Esophagus (tissue), 2 donors: ENCODE measurements at regions not wholly inside any gene's neighbourhood (a gene's known extent, or its start where the extent isn't known, plus 50 kb on each side); places are given as distances from the start of the nearest gene placed in this dataset.
"Not testable (repeated sequence)": the region's sequence is repeated elsewhere in the genome, so short reads cannot be mapped to it uniquely, and the experiment has no call there.

Experiments
- H3K27ac ChIP-seq, 2 donors: one replicate each; pipeline ENCODE4 v1.5.1; 2013; ENCODE audit warnings: low read depth in 2 of 2, mild to moderate bottlenecking in 2 of 2, inconsistent platforms in 1 of 2, low read length in 1 of 2, moderate library complexity in 1 of 2
- H3K27me3 ChIP-seq, 2 donors: one replicate each; pipeline ENCODE4 v1.6.1; 2013; ENCODE audit warnings: low read length in 2 of 2, control low read depth in 1 of 2, mild to moderate bottlenecking in 1 of 2; ENCODE audit not compliant: insufficient read depth in 2 of 2, control insufficient read depth in 1 of 2
- H3K36me3 ChIP-seq, 2 donors: one replicate each; pipeline ENCODE4 v1.6.1; 2013; ENCODE audit warnings: low read length in 1 of 2; ENCODE audit not compliant: control insufficient read depth in 2 of 2, insufficient read depth in 2 of 2
- H3K4me1 ChIP-seq, 2 donors: one replicate each; pipeline ENCODE4 v1.6.1; 2013; ENCODE audit warnings: low read length in 1 of 2; ENCODE audit not compliant: control insufficient read depth in 2 of 2, insufficient read depth in 2 of 2
- H3K4me3 ChIP-seq, 2 donors: one replicate each; pipeline ENCODE4 v1.5.1; 2013; ENCODE audit warnings: low read length in 2 of 2, mild to moderate bottlenecking in 2 of 2, low read depth in 1 of 2, moderate library complexity in 1 of 2
- H3K9me3 ChIP-seq, 2 donors: one replicate each; pipeline ENCODE4 v1.6.1; 2013; ENCODE audit warnings: mild to moderate bottlenecking in 2 of 2, low read depth in 1 of 2, low read length in 1 of 2, moderate library complexity in 1 of 2; ENCODE audit not compliant: control insufficient read depth in 2 of 2, insufficient read depth in 1 of 2
- WGBS, 2 donors: extraction: QIAGEN DNeasy Blood & Tissue Kit; methylation state at CpG; one replicate each; pipeline ENCODE4 v1.1.7; 2013; 5-methylcytosine and 5-hydroxymethylcytosine counted together
- donor health status: healthy with polysubstance abuse.
- donor health status: Bipolar disorder and iron deficiency.

GRCh38 chr15:36191459-36191858, 388.0 kb upstream of the CDIN1 start:
- Histone ChIP-seq H3K9me3 (no peaks in the 10 kb centered on the region), H3K27me3 (no peaks in the 10 kb centered on the region), H3K27ac (no peak overlapping the region), H3K4me3 (no peak overlapping the region), H3K36me3 (no peaks in the 10 kb centered on the region), H3K4me1 (no peaks in the 10 kb centered on the region)

GRCh38 chr15:36195361-36196007, 383.9 kb upstream of the CDIN1 start:
- not testable (repeated sequence) for H3K9me3 ChIP-seq, H3K27me3 ChIP-seq, H3K27ac ChIP-seq, H3K4me3 ChIP-seq, H3K36me3 ChIP-seq, H3K4me1 ChIP-seq
- 95% methylated on average over 26 to 29 of the region's 30 CpGs for WGBS, 2 donors

- H3K4me3 ChIP-seq: no peak overlapping the region
- no peaks in the 10 kb centered on the region for H3K27me3 ChIP-seq
- H3K4me1 ChIP-seq: no peaks in the 10 kb centered on the region
- WGBS, 2 donors: 40 to 55% methylated on average over 3 of the region's 3 CpGs
- no peak overlapping the region for H3K27ac ChIP-seq
- H3K9me3 ChIP-seq: no peaks in the 10 kb centered on the region
- no peaks in the 10 kb centered on the region for H3K36me3 ChIP-seq
Measured at GRCh38 chr15:36208868-36209582, 370.4 kb upstream of the CDIN1 start.

GRCh38 chr15:36210426-36210825, 369.0 kb upstream of the CDIN1 start:
- H3K36me3 ChIP-seq: no peaks in the 10 kb centered on the region
- WGBS, 2 donors: 63 to 75% methylated on average over 2 of the region's 2 CpGs
- H3K27me3 ChIP-seq: no peaks in the 10 kb centered on the region
- H3K4me1 ChIP-seq: no peaks in the 10 kb centered on the region
- H3K27ac ChIP-seq: no peak overlapping the region
- no peak overlapping the region for H3K4me3 ChIP-seq
- H3K9me3 ChIP-seq: peaks cover 0 to 2% of the 10 kb centered on the region in 2 donors

- no peak overlapping the region for H3K4me3 ChIP-seq
- WGBS, 2 donors: 85 to 89% methylated on average over 3 of the region's 3 CpGs
Measured at GRCh38 chr15:36218322-36218721, 361.1 kb upstream of the CDIN1 start.

GRCh38 chr15:36218991-36219390, 360.4 kb upstream of the CDIN1 start:
- Histone ChIP-seq H3K27ac (no peak overlapping the region), H3K9me3 (peaks cover 0 to 5% of the 10 kb centered on the region in 2 donors), H3K27me3 (no peaks in the 10 kb centered on the region), H3K36me3 (no peaks in the 10 kb centered on the region), H3K4me3 (no peak overlapping the region), H3K4me1 (no peaks in the 10 kb centered on the region)
- 53 to 69% methylated on average over 2 of the region's 2 CpGs for WGBS, 2 donors

More at GRCh38 chr15:36218322-36218721, 361.1 kb upstream of the CDIN1 start:
- peaks cover 0 to 5% of the 10 kb centered on the region in 2 donors for H3K9me3 ChIP-seq
- no peaks in the 10 kb centered on the region for H3K27me3 ChIP-seq
- no peaks in the 10 kb centered on the region for H3K4me1 ChIP-seq
- no peaks in the 10 kb centered on the region for H3K36me3 ChIP-seq
- no peak overlapping the region for H3K27ac ChIP-seq

- Histone ChIP-seq H3K36me3 (no peaks in the 10 kb centered on the region), H3K9me3 (peaks cover 0 to 3% of the 10 kb centered on the region in 2 donors), H3K27ac (no peak overlapping the region), H3K4me1 (no peaks in the 10 kb centered on the region), H3K4me3 (no peak overlapping the region), H3K27me3 (no peaks in the 10 kb centered on the region)
- 78 to 79% methylated on average over 1 of the region's 1 CpG for WGBS, 2 donors
Measured at GRCh38 chr15:36221992-36222391, 357.4 kb upstream of the CDIN1 start.

- no peaks in the 10 kb centered on the region for H3K9me3 ChIP-seq
- no peaks in the 10 kb centered on the region for H3K4me1 ChIP-seq
- 78 to 79% methylated on average over 2 of the region's 2 CpGs for WGBS, 2 donors
Measured at GRCh38 chr15:36230776-36231175, 348.6 kb upstream of the CDIN1 start.

GRCh38 chr15:36232491-36232890, 346.9 kb upstream of the CDIN1 start:
- no peak overlapping the region for H3K27ac ChIP-seq
- H3K27me3 ChIP-seq: no peaks in the 10 kb centered on the region
- no peaks in the 10 kb centered on the region for H3K4me1 ChIP-seq
- H3K9me3 ChIP-seq: no peaks in the 10 kb centered on the region
- H3K36me3 ChIP-seq: no peaks in the 10 kb centered on the region
- H3K4me3 ChIP-seq: no peak overlapping the region
- 53 to 72% methylated on average over 1 of the region's 1 CpG for WGBS, 2 donors

More at GRCh38 chr15:36230776-36231175, 348.6 kb upstream of the CDIN1 start:
- Histone ChIP-seq H3K4me3 (no peak overlapping the region), H3K36me3 (no peaks in the 10 kb centered on the region), H3K27ac (no peak overlapping the region), H3K27me3 (no peaks in the 10 kb centered on the region)

- Histone ChIP-seq H3K27me3 (no peaks in the 10 kb centered on the region), H3K4me3 (no peak overlapping the region), H3K36me3 (no peaks in the 10 kb centered on the region), H3K9me3 (no peaks in the 10 kb centered on the region), H3K4me1 (no peaks in the 10 kb centered on the region), H3K27ac (no peak overlapping the region)
Measured at GRCh38 chr15:36234743-36235142, 344.7 kb upstream of the CDIN1 start.
